DOHH2 (cell line): ENCODE measurements at regions not wholly inside any gene's neighbourhood (a gene's known extent, or its start where the extent isn't known, plus 50 kb on each side); places are given as distances from the start of the nearest gene placed in this dataset.

ENCODE experiments used
- CTCF ChIP-seq: fragments of 200-600 bp; sonication (generic); IDR thresholded peaks from one replicate; pipeline ENCODE4 v1.5.1; 2014; ENCODE audit warnings: antibody characterized with exemption, mild to moderate bottlenecking, low read depth, low read length; ENCODE audit not compliant: poor library complexity, severe bottlenecking
- EZH2phosphoT487 ChIP-seq: fragments of 200-600 bp; sonication (generic); IDR thresholded peaks from 2 replicates; pipeline ENCODE4 v1.6.1; 2017; ENCODE audit warnings: borderline replicate concordance, mild to moderate bottlenecking, antibody characterized with exemption, low read length, moderate library complexity, mixed read lengths

DNA sequence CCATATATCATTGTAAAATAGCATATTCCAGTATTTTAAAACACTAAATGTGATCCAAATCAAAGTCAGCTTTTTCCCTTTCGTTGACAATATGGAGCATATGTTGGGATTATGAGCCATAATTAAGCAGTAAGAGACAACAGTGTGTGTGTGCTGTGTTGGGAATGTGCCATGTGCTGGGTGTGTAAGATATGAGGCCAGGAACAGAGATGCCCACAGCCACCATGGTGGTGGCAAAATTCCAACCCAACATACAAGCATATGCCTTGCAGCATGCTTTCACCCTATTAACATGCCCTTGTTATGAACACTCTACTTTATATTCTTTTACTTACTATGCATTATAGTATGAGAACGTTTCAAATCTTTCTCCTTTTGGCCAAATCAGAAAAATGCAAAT is 1560.4 kb upstream of the TENM3 start:
- TF ChIP-seq CTCF (no peak), EZH2phosphoT487 (no peak)
